ENCODE measurements at regions not wholly inside any gene's neighbourhood (a gene's known extent, or its start where the extent isn't known, plus 50 kb on each side); places are given as distances from the start of the nearest gene placed in this dataset.

DNA sequence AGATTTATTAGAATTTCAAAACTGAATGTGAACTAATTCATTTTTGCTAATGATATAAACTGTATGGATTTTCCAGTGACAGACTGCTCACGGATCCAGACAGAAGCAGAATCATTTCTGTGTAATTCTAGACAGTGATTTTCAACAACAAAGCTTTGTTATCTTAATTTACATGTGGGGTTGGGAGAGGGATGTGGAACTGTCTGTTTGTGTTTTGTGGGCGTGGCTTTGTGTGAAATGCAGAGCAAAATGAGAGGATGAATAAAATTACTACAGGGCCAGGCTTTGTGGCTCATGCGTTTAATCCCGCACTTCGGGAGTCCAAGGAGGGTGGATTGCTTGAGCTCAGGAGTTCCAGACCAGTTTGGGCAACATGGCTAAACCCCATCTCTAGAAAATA is 834.7 kb downstream of the GALC start:
- no peak for TF ChIP-seq POLR2AphosphoS5 (IDR thresholded peaks at IDR 0.05; ENCODE audit: low read depth, low read length)
- no peak for TF ChIP-seq SIN3A (IDR thresholded peaks at IDR 0.05; ENCODE audit: borderline replicate concordance, insufficient read depth, low read length)
- TF ChIP-seq, protein P1, sequence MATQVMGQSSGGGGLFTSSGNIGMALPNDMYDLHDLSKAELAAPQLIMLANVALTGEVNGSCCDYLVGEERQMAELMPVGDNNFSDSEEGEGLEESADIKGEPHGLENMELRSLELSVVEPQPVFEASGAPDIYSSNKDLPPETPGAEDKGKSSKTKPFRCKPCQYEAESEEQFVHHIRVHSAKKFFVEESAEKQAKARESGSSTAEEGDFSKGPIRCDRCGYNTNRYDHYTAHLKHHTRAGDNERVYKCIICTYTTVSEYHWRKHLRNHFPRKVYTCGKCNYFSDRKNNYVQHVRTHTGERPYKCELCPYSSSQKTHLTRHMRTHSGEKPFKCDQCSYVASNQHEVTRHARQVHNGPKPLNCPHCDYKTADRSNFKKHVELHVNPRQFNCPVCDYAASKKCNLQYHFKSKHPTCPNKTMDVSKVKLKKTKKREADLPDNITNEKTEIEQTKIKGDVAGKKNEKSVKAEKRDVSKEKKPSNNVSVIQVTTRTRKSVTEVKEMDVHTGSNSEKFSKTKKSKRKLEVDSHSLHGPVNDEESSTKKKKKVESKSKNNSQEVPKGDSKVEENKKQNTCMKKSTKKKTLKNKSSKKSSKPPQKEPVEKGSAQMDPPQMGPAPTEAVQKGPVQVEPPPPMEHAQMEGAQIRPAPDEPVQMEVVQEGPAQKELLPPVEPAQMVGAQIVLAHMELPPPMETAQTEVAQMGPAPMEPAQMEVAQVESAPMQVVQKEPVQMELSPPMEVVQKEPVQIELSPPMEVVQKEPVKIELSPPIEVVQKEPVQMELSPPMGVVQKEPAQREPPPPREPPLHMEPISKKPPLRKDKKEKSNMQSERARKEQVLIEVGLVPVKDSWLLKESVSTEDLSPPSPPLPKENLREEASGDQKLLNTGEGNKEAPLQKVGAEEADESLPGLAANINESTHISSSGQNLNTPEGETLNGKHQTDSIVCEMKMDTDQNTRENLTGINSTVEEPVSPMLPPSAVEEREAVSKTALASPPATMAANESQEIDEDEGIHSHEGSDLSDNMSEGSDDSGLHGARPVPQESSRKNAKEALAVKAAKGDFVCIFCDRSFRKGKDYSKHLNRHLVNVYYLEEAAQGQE (IDR thresholded peaks at IDR 0.05; ENCODE audit: insufficient read depth in 1 of 2, low read depth in 2 of 2, low read length in 2 of 2), result no peak
- TF ChIP-seq TAF1 (IDR thresholded peaks at IDR 0.05; ENCODE audit: borderline replicate concordance, insufficient read depth, low read length), result no peak

Measured in PFSK-1 (cell line).